GM18861 (cell line): ENCODE measurements at regions not wholly inside any gene's neighbourhood (a gene's known extent, or its start where the extent isn't known, plus 50 kb on each side); places are given as distances from the start of the nearest gene placed in this dataset.
"Not testable (repeated sequence)": the region's sequence is repeated elsewhere in the genome, so short reads cannot be mapped to it uniquely, and the experiment has no call there.

Experiments used
- ATAC-seq: cut with Tn5 transposase; IDR thresholded peaks from one replicate; pipeline ENCODE4 v1.9.1; 2021; ENCODE audit not compliant: unreplicated experiment

DNA sequence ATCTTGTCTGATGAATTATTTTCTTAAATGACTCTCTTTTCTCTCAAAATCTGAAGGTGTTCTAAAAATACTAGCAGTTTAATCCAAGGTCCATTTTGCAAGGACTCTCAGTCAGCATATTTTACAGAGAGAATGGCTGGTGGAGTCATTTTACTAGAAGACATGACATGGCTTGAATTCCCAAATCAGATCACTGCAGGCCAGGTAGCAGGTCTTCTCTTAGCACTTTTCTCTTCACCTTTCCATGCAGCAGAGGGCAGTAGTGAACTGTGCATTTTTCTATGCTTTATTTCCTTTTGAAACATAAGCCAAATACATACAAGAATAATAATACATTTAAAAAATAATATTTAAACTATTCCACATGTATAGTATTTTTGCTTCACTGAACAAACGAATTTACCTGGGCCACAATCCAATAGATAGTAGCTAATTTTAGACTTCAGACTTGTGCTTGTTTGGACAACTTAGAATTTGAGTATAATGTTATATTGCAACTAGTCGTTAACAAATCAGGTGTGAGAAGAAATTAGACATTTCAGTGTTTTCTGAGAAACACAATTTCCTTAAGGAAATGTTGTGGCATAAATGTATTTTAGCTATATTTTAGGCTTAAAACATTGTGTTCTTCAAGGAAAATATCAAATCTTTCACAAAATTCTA lies 289.4 kb upstream of the DAB2 start:
- ATAC-seq = no peak

GRCh38 chr5:39713250-39713916 lies 288.6 kb upstream of the DAB2 start:
- ATAC-seq = no peak

GRCh38 chr5:39712316-39713249 lies 287.8 kb upstream of the DAB2 start:
- no peak for ATAC-seq

DNA sequence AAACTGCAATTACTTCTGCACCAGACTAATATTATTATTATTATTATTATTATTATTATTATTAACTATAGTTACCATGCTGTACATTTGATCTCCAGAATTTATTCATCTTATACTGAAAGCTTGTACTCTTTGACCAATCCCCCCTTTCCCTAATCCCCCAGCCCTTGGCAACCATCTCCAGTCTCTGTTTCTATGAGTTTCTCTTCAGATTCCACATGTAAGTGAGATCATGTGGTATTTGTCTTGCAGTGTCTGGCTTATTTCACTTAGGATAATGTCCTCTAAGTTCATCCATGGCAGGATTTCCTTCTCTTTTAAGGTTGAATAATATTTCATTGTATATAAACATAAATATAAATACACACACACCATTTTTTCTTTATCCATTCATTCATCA lies 287.0 kb upstream of the DAB2 start:
- no peak for ATAC-seq

GRCh38 chr5:39709032-39709431 lies 284.3 kb upstream of the DAB2 start:
- no peak for ATAC-seq

GRCh38 chr5:39702928-39703327 lies 278.1 kb upstream of the DAB2 start:
- no peak for ATAC-seq

DNA sequence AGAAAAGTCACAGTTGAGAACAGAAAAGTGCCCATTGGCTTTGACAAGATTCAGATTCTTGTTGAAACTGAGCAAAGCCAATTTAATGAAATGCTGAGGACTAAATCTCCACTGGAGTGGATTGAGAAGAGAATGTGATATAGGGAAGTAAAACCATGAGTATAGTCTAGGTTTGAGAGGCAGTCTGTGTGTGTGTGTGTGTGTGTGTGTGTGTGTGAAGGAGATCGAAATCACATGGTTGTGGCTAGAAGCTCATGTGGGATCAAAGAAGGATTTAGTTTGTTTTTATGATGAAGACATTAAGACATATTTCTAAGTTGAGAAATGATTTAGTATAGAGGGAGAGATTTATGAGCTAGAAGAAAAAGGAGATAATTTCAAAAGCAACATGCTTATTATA lies 275.7 kb upstream of the DAB2 start:
- ATAC-seq = no peak

DNA sequence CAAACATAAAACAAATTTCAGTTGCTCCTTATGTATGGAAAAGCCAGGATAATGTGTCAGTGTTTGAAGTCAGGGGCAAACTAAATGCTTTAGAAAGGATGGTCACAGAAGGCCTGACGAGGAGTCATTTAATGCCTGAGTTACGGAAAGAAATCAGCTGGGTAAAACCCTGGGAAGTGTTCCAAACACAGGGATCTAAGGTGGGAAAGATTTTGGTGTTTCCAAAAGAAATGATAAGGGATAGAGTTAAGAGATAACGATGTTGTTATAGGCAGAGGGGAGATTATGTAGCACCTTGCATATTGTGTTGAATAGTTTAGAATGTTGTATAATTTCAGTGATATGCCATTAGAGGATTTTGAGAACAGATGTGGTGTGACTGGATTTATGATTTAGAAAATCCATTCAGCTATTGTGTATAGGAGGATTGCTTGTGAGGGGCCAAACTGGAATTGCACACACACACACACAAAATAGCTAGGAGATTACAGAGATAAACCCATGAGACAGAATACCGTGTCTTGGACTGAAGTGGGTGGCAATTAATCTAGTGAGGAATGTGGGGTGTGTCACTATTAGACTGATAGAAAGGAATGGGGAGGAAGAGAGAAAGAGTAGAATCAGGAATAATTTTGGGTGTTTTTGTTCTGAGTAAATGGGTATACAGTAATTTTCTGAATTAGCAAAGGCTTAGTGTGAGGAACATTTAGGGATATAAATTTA lies 274.2 kb upstream of the DAB2 start:
- ATAC-seq = no peak

DNA sequence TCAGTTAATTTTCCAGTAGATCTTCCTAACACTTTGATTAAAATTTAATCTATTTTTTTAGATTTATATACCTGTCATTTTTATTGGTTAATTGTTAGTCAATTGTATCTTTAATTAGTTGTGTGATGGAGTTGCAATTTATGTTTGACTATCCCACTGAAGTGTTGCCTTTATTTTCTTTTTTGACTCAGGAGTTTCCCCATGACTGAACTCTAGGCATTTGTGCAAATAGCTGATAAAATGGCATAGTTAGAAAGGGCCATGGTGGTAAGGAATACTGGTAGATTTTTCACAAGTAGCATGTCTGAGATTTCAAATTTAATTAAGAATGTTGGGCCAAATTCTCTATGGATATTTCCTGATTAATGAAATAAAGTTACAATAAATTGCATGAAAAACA lies 273.1 kb upstream of the DAB2 start:
- ATAC-seq = no peak

- no peak for ATAC-seq
These were observed 272.1 kb upstream of the DAB2 start for GRCh38 chr5:39696672-39697398.

DNA sequence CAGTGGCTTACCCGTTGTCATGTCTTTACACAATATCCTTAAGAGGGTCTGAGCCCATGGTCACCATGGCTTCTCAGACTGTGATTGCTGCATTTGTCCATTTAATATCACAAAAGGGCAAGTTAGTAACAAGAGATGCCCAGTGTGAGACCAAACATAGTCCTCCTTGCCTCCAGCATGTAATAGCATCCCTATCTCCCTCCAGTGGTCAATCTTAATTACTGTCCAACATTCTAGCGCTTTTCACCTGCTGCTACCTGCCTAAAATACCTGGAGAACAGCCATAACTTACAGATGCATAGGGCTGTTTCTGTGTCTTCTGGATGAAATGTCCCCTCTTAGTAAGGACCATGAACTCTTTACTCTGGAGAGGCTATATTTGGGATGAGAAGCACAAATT lies 267.2 kb upstream of the DAB2 start:
- ATAC-seq = no peak

- ATAC-seq = no peak
These were observed 266.4 kb upstream of the DAB2 start for GRCh38 chr5:39691136-39691535.

DNA sequence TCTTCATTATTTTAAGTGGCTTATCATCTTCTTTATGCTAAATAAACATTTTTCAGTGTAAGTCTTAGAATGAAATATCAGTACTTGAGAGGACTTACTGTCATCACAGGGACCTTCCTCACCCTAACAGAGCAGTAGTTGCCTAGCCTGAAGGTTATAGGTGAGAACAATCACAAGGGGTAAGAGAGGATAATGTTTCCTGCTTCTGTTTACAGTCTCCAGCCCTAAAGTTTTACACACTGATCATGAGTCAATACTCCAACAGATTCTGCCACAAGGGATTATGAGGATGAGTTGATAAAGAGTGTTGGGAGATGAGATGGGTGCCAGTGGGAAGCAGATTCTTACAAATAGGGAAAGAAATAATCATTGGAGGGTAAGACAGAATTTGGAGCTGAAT lies 265.1 kb upstream of the DAB2 start:
- no peak for ATAC-seq

DNA sequence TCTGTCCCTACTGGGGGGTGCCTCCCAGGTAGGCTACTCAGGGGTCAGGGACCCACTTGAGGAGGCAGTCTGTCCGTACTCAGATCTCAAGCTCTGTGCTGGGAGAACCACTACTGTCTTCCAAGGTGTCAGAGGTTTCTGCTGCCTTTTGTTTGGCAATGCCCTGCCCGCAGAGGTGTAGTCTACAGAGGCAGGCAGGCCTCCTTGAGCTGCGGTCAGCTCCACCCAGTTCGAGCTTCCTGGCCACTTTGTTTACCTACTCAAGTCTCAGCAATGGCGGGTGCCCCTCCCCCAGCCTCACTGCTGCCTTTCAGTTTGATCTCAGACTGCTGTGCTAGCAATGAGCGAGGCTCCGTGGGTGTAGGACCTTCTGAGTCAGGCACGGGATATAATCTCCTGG lies 263.1 kb upstream of the DAB2 start:
- not testable (repeated sequence) for ATAC-seq

DNA sequence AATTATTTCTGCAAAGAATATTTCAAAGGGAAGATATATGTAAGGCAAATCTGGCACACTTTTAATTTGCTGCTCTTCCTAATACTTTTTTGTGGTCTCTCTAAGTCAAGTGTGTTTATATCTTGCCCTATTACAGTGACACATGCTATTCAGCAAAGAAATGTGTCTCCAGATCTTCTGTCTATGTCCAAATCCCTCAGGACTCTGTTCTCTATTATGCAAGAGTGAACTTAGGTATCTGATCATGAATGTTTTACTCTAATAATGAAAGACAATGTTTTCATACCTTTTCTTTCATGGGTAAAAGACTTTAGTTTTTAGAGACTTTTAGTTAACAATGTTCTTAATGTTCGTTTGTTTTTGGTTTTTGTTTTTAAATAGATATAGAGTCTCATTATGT lies 255.4 kb upstream of the DAB2 start:
- ATAC-seq = no peak

DNA sequence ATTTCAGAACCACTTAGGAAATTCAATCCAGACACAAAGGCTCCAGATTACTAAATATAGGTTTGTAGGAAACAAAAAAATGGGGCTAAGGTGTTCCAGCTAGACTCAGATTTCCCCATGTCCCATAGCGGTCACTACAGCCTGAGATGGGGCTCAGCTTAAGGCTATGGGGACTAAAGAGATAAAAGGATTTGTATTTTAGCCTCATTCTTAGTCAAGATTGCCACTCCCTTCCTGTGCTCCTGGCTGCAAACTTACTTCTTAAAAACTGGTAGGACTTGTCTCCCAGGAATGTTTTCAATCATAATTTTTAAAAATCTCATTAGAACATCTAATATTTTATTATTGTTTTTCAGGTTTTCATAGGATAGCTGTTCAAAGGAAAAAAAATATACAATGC lies 253.8 kb upstream of the DAB2 start:
- no peak for ATAC-seq

DNA sequence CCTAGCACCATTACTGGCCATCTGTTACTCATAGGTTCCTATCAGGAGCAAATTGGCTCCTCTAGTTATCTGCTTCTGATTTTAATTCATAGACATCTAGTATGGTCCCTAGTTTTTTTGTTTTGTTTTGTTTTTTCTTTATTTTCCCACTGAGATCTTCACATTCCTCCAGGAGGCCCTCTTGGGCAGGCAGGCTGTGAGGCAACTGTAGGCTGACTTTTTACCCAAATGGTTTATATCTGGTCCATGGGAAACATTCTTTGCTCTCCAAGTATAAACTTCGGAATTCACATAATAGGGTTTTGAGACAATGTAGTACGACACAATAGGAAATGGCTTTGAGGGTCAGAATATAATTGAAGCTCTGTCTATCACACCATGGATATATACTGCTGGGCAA lies 250.9 kb upstream of the DAB2 start:
- ATAC-seq = no peak

GRCh38 chr5:39674209-39675082 lies 249.7 kb upstream of the DAB2 start:
- ATAC-seq = no peak

DNA sequence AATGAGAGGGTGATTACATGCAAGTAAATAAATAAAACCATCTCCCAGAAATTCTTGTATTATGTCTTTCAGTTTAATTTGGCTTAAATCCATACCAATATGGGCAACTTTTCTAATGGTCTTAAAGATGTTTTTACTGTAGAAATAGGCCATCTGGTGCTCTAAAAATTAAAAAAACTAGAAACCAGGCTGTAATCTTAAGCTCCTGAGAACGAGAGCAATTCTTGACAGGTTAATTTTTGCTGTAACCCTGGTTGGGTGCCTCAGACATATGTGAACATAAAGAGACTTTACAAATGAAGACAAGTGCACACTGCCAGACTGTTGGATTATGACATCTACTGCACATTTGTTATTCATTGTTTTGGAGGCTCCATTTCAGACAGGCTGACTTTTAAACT lies 246.8 kb upstream of the DAB2 start:
- ATAC-seq = no peak

- no peak for ATAC-seq
These were observed 246.2 kb upstream of the DAB2 start for GRCh38 chr5:39670955-39671354.
